PC-3 (cell line): ENCODE measurements at regions not wholly inside any gene's neighbourhood (a gene's known extent, or its start where the extent isn't known, plus 50 kb on each side); places are given as distances from the start of the nearest gene placed in this dataset.

Experiments
- ATAC-seq: fragments of 200-7000 bp; cut with Tn5 transposase; 2 replicates; pipeline ENCODE4 v1.9.1; 2020; ENCODE audit warnings: mild to moderate bottlenecking, moderate library complexity
- BruUV-seq: library from RNA; stranded (reverse); fragments of 400-500 nt; replicated peaks from 2 replicates; lab custom pipeline; 2021; lab: Mats Ljungman, UMichigan
- CTCF ChIA-PET: fragments of 300-600 bp; sonication (Branson Sonifier 250); formaldehyde crosslinking; loops from one replicate; lab custom pipeline; 2022; ENCODE audit warnings: antibody characterized with exemption; lab: Charles Lee
- POLR2A ChIA-PET: fragments of 300-600 bp; sonication (Branson Sonifier 250); formaldehyde crosslinking; loops from one replicate; lab custom pipeline; 2022; ENCODE audit warnings: antibody characterized with exemption; ENCODE audit not compliant: unreplicated experiment; lab: Charles Lee
- DNase-seq: peaks from one replicate; pipeline ENCODE4 v3.0.0-alpha.2; 2015
- H2AFZ ChIP-seq: fragments of 300-600 bp; sonication (generic); 2 replicates; pipeline ENCODE4 v1.6.0; 2016; ENCODE audit warnings: antibody characterized with exemption, low read length
- H3F3A ChIP-seq: fragments of 300-600 bp; sonication (generic); one replicate; pipeline ENCODE4 v1.6.0; 2017; ENCODE audit warnings: antibody characterized with exemption, low read length, control low read depth, mild to moderate bottlenecking; ENCODE audit not compliant: unreplicated experiment
- H3K27ac ChIP-seq: fragments of 300-600 bp; sonication (generic); 2 replicates; pipeline ENCODE4 v1.5.1; 2016; ENCODE audit warnings: mild to moderate bottlenecking, low read length
- H3K27me3 ChIP-seq: fragments of 300-600 bp; sonication (generic); 2 replicates; pipeline ENCODE4 v1.6.1; 2016; ENCODE audit warnings: low read length, mixed read lengths
- H3K36me3 ChIP-seq: fragments of 300-600 bp; sonication (generic); 2 replicates; pipeline ENCODE4 v1.6.1; 2016; ENCODE audit warnings: low read depth, mixed run types, low read length, mixed read lengths
- H3K4me1 ChIP-seq: fragments of 300-600 bp; sonication (generic); 2 replicates; pipeline ENCODE4 v1.5.1; 2016; ENCODE audit warnings: low read length; ENCODE audit not compliant: insufficient read depth
- H3K4me2 ChIP-seq: fragments of 300-600 bp; sonication (generic); 2 replicates; pipeline ENCODE4 v1.6.0; 2016; ENCODE audit warnings: low read length
- H3K4me3 ChIP-seq: fragments of 300-600 bp; sonication (generic); 2 replicates; pipeline ENCODE4 v1.5.1; 2016; ENCODE audit warnings: mild to moderate bottlenecking, low read length, mixed read lengths
- H3K79me2 ChIP-seq: fragments of 300-600 bp; sonication (generic); 2 replicates; pipeline ENCODE4 v1.6.1; 2017; ENCODE audit warnings: low read length, mixed read lengths
- H3K9ac ChIP-seq: fragments of 300-600 bp; sonication (generic); 2 replicates; pipeline ENCODE4 v1.6.0; 2016; ENCODE audit warnings: mild to moderate bottlenecking, low read length
- H3K9me2 ChIP-seq: fragments of 300-600 bp; sonication (generic); replicated peaks from 2 replicates; pipeline ENCODE4 v1.6.1; 2016; ENCODE audit warnings: mixed run types, low read length, mixed read lengths
- H3K9me3 ChIP-seq: fragments of 300-600 bp; sonication (generic); 2 replicates; pipeline ENCODE4 v1.6.1; 2016; ENCODE audit warnings: low read length, mixed read lengths
- H4K20me1 ChIP-seq: fragments of 300-600 bp; sonication (generic); 2 replicates; pipeline ENCODE4 v1.6.1; 2016; ENCODE audit warnings: low read length, mixed read lengths
- CTCF ChIP-seq: fragments of 300-600 bp; sonication (generic); conservative IDR thresholded peaks from 2 replicates; pipeline ENCODE4 v1.5.1; 2017; ENCODE audit warnings: antibody characterized with exemption, low read depth, mild to moderate bottlenecking, low read length
- EZH2 ChIP-seq: fragments of 300-600 bp; sonication (generic); IDR thresholded peaks from one replicate; pipeline ENCODE4 v1.6.1; 2017; ENCODE audit warnings: antibody characterized with exemption, mild to moderate bottlenecking, low read length; ENCODE audit not compliant: unreplicated experiment
- EZH2phosphoT487 ChIP-seq: fragments of 300-600 bp; sonication (generic); IDR thresholded peaks from 2 replicates; pipeline ENCODE4 v1.6.1; 2018; ENCODE audit warnings: mild to moderate bottlenecking, antibody characterized with exemption, low read length, borderline replicate concordance
- intact Hi-C: fragments of 100-400 bp; cut with micrococcal nuclease; formaldehyde crosslinking; loops from 2 replicates; pipeline ENCODE4 v1.9.0; 2023

- no peak overlapping the region for H3K9ac ChIP-seq
- H3K79me2 ChIP-seq: no peaks in the 10 kb centered on the region
- H3K36me3 ChIP-seq: no peaks in the 10 kb centered on the region
- H3K27me3 ChIP-seq: no peaks in the 10 kb centered on the region
- no peaks in the 10 kb centered on the region for H3K9me2 ChIP-seq
- ATAC-seq (no peak), DNase-seq (no peak)
- no peaks in the 10 kb centered on the region for H3K9me3 ChIP-seq
- no peaks in the 10 kb centered on the region for H4K20me1 ChIP-seq
- no peak overlapping the region for H3K27ac ChIP-seq
- H3K4me3 ChIP-seq: no peak overlapping the region
- BruUV-seq: no TSS peak
- intact Hi-C loops: no loop called here
- ChIA-PET POLR2A (no interaction called here), CTCF (no interaction called here)
- H3K4me1 ChIP-seq: peaks cover 4% of the 10 kb centered on the region
- no peak overlapping the region for H2AFZ ChIP-seq
- no peak overlapping the region for H3K4me2 ChIP-seq
- TF ChIP-seq EZH2phosphoT487: no peak
- TF ChIP-seq EZH2: no peak
- no peak for TF ChIP-seq CTCF
- no peaks in the 10 kb centered on the region for H3F3A ChIP-seq
These were observed 197.2 kb upstream of the S1PR3 start for GRCh38 chr9:88794100-88794499.

- CTCF ChIA-PET: no interaction called here
- BruUV-seq: no TSS peak
- H4K20me1 ChIP-seq: no peaks in the 10 kb centered on the region
- no peaks in the 10 kb centered on the region for H3K36me3 ChIP-seq
- H3K9me2 ChIP-seq: no peaks in the 10 kb centered on the region
- intact Hi-C loops: no loop called here
- H3K4me2 ChIP-seq: no peak overlapping the region
- H2AFZ ChIP-seq: no peak overlapping the region
- ATAC-seq (no peak), DNase-seq (no peak)
- POLR2A ChIA-PET: no interaction called here
- H3K9ac ChIP-seq: no peak overlapping the region
- H3K27me3 ChIP-seq: no peaks in the 10 kb centered on the region
- no peak overlapping the region for H3K4me3 ChIP-seq
- no peaks in the 10 kb centered on the region for H3K9me3 ChIP-seq
- TF ChIP-seq CTCF (no peak), EZH2 (no peak)
- H3F3A ChIP-seq: no peaks in the 10 kb centered on the region
- H3K4me1 ChIP-seq: no peaks in the 10 kb centered on the region
- no peaks in the 10 kb centered on the region for H3K79me2 ChIP-seq
- H3K27ac ChIP-seq: no peak overlapping the region
These were observed 194.3 kb upstream of the S1PR3 start for GRCh38 chr9:88796947-88797346.

- no peaks in the 10 kb centered on the region for H3K79me2 ChIP-seq
- H3K4me1 ChIP-seq: peaks cover 2% of the 10 kb centered on the region
- intact Hi-C loops: no loop called here
- H3K9me2 ChIP-seq: no peaks in the 10 kb centered on the region
- BruUV-seq: no TSS peak
- H3K9me3 ChIP-seq: no peaks in the 10 kb centered on the region
- ChIA-PET POLR2A (no interaction called here), CTCF (no interaction called here)
- H3K4me3 ChIP-seq: no peak overlapping the region
- no peaks in the 10 kb centered on the region for H3K36me3 ChIP-seq
- H3K27me3 ChIP-seq: no peaks in the 10 kb centered on the region
- H2AFZ ChIP-seq: no peak overlapping the region
- H3K27ac ChIP-seq: no peak overlapping the region
- no peak for ATAC-seq
- no peaks in the 10 kb centered on the region for H4K20me1 ChIP-seq
- TF ChIP-seq EZH2 (no peak), CTCF (no peak), EZH2phosphoT487 (no peak)
- DNase-seq: no peak
- H3K4me2 ChIP-seq: no peak overlapping the region
- H3F3A ChIP-seq: no peaks in the 10 kb centered on the region
- no peak overlapping the region for H3K9ac ChIP-seq
These were observed 192.8 kb upstream of the S1PR3 start for GRCh38 chr9:88798476-88798875.
